Stomach (tissue), 8 donors: ENCODE measurements at regions not wholly inside any gene's neighbourhood (a gene's known extent, or its start where the extent isn't known, plus 50 kb on each side); places are given as distances from the start of the nearest gene placed in this dataset.

Experiments used
- DNase-seq, 2 donors: peaks; one replicate each; pipeline versions ENCODE4 v3.0.0 to v3.0.0-alpha.2; 2013 to 2019
- H3K27ac ChIP-seq, 5 donors: fragments of 200-600 bp in 4 of 5; sonication (generic) in 4 of 5; one replicate each; pipeline ENCODE4 v1.5.1; 2013 to 2019; ENCODE audit warnings: mild to moderate bottlenecking in 1 of 5, moderate library complexity in 1 of 5
- H3K27me3 ChIP-seq, 3 donors: fragments of 200-600 bp; sonication (generic); one replicate each; pipeline ENCODE4 v1.5.1; 2017 to 2019; ENCODE audit warnings: mixed run types in 1 of 3
- H3K36me3 ChIP-seq, 4 donors: fragments of 200-600 bp; sonication (generic); 1 replicate in 3 of 4; 2 replicates in 1 of 4; pipeline ENCODE4 v1.5.1; 2016 to 2019
- H3K4me1 ChIP-seq, 4 donors: fragments of 200-600 bp; sonication (generic); one replicate each; pipeline ENCODE4 v1.5.1; 2016 to 2019
- H3K4me3 ChIP-seq, 4 donors: fragments of 200-600 bp; sonication (generic) in 3 of 4; one replicate each; pipeline ENCODE4 v1.5.1; 2016 to 2019; ENCODE audit warnings: mild to moderate bottlenecking in 1 of 4
- H3K9me3 ChIP-seq, 4 donors: fragments of 200-600 bp; sonication (generic); one replicate each; pipeline ENCODE4 v1.5.1; 2016 to 2019
- CTCF ChIP-seq, 7 experiments: fragments of 450-650 bp in 4 of 7; fragments of 200-600 bp in 3 of 7; sonication (generic) in 3 of 7; IDR thresholded peaks; one replicate each; pipeline ENCODE4 v1.5.1; 2016 to 2019; ENCODE audit warnings: antibody characterized with exemption in 7 of 7, control low read depth in 2 of 7, mild to moderate bottlenecking in 1 of 7
- EP300 ChIP-seq: sonication (generic); formaldehyde crosslinking; IDR thresholded peaks from one replicate; pipeline ENCODE4 v1.6.1; 2017; ENCODE audit warnings: antibody characterized with exemption
- POLR2A ChIP-seq, 4 donors: fragments of 450-650 bp; IDR thresholded peaks; one replicate each; pipeline ENCODE4 v1.6.1; 2016; ENCODE audit warnings: antibody characterized with exemption in 4 of 4, control low read depth in 2 of 4, mild to moderate bottlenecking in 1 of 4, moderate library complexity in 1 of 4
- POLR2AphosphoS5 ChIP-seq, 3 donors: sonication (generic); formaldehyde crosslinking; IDR thresholded peaks; one replicate each; pipeline ENCODE4 v1.6.1; 2016; ENCODE audit warnings: antibody characterized with exemption in 3 of 3
- WGBS, 5 donors: extraction: QIAGEN DNeasy Blood & Tissue Kit in 3 of 5; methylation state at CpG; one replicate each; pipeline versions ENCODE4 v1.1.5 to v1.1.7; 2013 to 2018; 5-methylcytosine and 5-hydroxymethylcytosine counted together
- intact Hi-C: fragments of 100-400 bp; cut with DNase I; formaldehyde crosslinking; loops from one replicate; pipeline ENCODE4 v1.15.1; 2023; ENCODE audit warnings: low total_unique reads
- donor health status: healthy with polysubstance abuse.
- donor health status: Bipolar disorder and iron deficiency.
- donor health status: healthy.

GRCh38 chrX:40205471-40205870 lies 107.7 kb upstream of the BCOR start:
- Histone ChIP-seq H3K27me3 (no peaks in the 10 kb centered on the region), H3K9me3 (no peaks in the 10 kb centered on the region), H3K4me3 (no peak overlapping the region), H3K36me3 (no peaks in the 10 kb centered on the region), H3K27ac (no peak overlapping the region), H3K4me1 (no peaks in the 10 kb centered on the region)
- peak in 1 of 2 donors; percentile 9 for DNase-seq
- intact Hi-C loops, result no loop called here
- WGBS, 5 donors, result 40 to 67% (median 60%) methylated on average over 5 to 26 of the region's 26 CpGs
- TF ChIP-seq POLR2AphosphoS5 (IDR thresholded peaks at IDR 0.05), result no peak
- TF ChIP-seq POLR2A (IDR thresholded peaks at IDR 0.05), result no peak
- TF ChIP-seq CTCF (IDR thresholded peaks at IDR 0.05), result no peak
- no peak for TF ChIP-seq EP300

- H3K4me3 ChIP-seq, result no peak overlapping the region
- no peaks in the 10 kb centered on the region for H3K9me3 ChIP-seq
- H3K4me1 ChIP-seq, result no peaks in the 10 kb centered on the region
- H3K27ac ChIP-seq, result no peak overlapping the region
- intact Hi-C loops, result no loop called here
- TF ChIP-seq POLR2AphosphoS5 (IDR thresholded peaks at IDR 0.05) (no peak), POLR2A (IDR thresholded peaks at IDR 0.05) (no peak), EP300 (no peak), CTCF (IDR thresholded peaks at IDR 0.05) (no peak)
- DNase-seq, result peak in 1 of 2 donors; percentile 18
- 75 to 83% (median 82%) methylated on average over 5 of the region's 5 CpGs for WGBS, 5 donors
- H3K27me3 ChIP-seq, result no peaks in the 10 kb centered on the region
- H3K36me3 ChIP-seq, result no peaks in the 10 kb centered on the region
These were observed 104.7 kb upstream of the BCOR start for GRCh38 chrX:40202456-40202855.

GRCh38 chrX:40201329-40201885 lies 103.6 kb upstream of the BCOR start:
- intact Hi-C loops, result no loop called here
- H3K36me3 ChIP-seq, result no peaks in the 10 kb centered on the region
- H3K27me3 ChIP-seq, result no peaks in the 10 kb centered on the region
- whole genome bisulfite sequencing, 5 donors, result 86 to 100% (median 89%) methylated on average over 1 to 3 of the region's 3 CpGs
- peak in 1 of 2 donors; percentile 35 for DNase-seq
- no peaks in the 10 kb centered on the region for H3K9me3 ChIP-seq
- no peak overlapping the region for H3K4me3 ChIP-seq
- no peaks in the 10 kb centered on the region for H3K4me1 ChIP-seq
- no peak for TF ChIP-seq POLR2A (IDR thresholded peaks at IDR 0.05)
- no peak for TF ChIP-seq CTCF (IDR thresholded peaks at IDR 0.05)
- TF ChIP-seq POLR2AphosphoS5 (IDR thresholded peaks at IDR 0.05), result no peak
- no peak for TF ChIP-seq EP300
- H3K27ac ChIP-seq, result no peak overlapping the region

GRCh38 chrX:40199704-40200103 lies 101.9 kb upstream of the BCOR start:
- Histone ChIP-seq H3K36me3 (no peaks in the 10 kb centered on the region), H3K9me3 (no peaks in the 10 kb centered on the region), H3K4me3 (no peak overlapping the region), H3K4me1 (no peaks in the 10 kb centered on the region), H3K27me3 (no peaks in the 10 kb centered on the region), H3K27ac (no peak overlapping the region)
- WGBS, 5 donors, result 78 to 89% (median 85%) methylated on average over 7 of the region's 7 CpGs
- no peak for TF ChIP-seq POLR2A (IDR thresholded peaks at IDR 0.05)
- TF ChIP-seq CTCF (IDR thresholded peaks at IDR 0.05), result no peak
- no peak for TF ChIP-seq EP300
- no peak for TF ChIP-seq POLR2AphosphoS5 (IDR thresholded peaks at IDR 0.05)
- intact Hi-C loops, result no loop called here
- DNase-seq, result no peak
